Posterior cingulate gyrus (tissue), 11 donors: ENCODE measurements at regions not wholly inside any gene's neighbourhood (a gene's known extent, or its start where the extent isn't known, plus 50 kb on each side); places are given as distances from the start of the nearest gene placed in this dataset.
"Not testable (repeated sequence)": the region's sequence is repeated elsewhere in the genome, so short reads cannot be mapped to it uniquely, and the experiment has no call there.

Experiments
- DNase-seq, 10 donors: peaks; one replicate each; pipeline versions ENCODE4 v3.0.0 to v3.0.0-alpha.2; 2020 to 2021; ENCODE audit warnings: mixed read lengths in 3 of 10
- intact Hi-C: fragments of 100-400 bp; cut with DNase I; formaldehyde crosslinking; loops from one replicate; pipeline ENCODE4 v1.15.1; 2023

DNA sequence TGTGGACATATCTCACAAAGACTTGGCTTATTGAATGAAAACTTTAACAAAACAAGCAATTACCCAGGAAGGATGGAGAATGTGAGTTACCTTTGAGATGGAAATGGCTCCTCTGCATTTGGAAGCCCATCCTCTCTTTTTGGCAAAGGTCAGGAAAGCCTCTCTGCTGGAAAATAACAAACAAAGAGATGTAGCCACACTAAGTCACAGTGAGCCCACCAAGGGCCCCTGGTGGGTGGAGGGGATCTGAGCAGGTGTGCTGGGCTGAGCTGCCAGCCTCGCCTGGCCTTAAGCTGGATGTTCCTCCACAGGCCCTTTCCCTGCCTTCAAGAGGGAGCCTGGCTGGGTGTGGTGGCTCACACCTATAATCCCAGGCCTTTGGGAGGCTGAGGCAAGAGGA is 269.2 kb downstream of the HNRNPD start:
- no peak for DNase-seq
- intact Hi-C loops, result no loop called here

DNA sequence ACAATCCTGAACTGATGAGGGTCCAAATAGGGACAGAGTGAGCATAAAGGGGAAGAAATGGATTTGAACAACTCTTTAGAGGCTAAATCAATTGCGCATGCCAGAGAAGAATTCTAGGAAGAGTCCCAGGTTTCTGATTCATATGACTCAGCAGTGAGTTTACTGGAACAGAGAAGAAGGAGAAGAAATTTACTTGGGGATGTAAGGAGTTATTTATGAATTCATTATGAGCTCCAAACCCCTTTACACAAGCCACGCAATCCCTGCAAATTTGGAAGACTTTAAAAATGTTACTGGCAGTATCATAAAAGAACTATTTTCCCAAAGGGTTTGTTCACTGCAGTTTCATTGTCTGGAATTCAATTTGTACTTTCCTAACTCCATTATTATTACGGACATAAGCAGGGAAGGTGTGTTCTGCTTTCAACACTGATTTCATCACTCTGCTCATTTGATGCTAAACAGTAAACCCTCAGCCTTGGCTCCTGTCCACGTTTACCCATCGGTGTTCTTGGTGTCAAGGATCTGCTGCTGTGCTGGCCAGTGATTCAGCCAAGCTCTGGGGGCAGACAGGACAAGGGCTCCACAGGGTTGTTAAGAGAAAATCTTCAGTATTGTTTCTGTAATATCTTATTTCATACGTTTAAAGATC is 273.7 kb downstream of the HNRNPD start:
- intact Hi-C loops, result no loop called here
- DNase-seq, result no peak

DNA sequence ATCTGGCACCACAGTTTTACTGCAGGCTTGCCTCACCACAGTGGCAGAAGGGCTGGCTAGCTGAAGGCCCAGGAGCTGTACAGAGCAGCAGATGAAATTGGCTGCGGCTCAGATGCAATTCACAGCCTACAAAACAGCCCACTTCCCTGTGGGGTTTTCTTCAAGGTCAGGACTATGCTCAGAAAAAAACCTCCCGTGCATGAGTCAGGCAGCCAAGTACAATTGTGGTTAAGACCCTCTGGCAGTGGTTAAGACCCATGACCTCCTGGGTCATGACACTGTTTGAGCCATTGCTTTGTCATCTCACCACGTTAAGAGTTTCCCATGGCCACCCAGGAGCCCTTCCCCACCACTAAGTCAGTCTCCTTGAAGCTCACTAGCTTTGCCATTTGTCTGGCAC is 276.3 kb downstream of the HNRNPD start:
- peak in 1 of 10 donors; percentile 45 for DNase-seq
- intact Hi-C loops, result no loop called here

DNA sequence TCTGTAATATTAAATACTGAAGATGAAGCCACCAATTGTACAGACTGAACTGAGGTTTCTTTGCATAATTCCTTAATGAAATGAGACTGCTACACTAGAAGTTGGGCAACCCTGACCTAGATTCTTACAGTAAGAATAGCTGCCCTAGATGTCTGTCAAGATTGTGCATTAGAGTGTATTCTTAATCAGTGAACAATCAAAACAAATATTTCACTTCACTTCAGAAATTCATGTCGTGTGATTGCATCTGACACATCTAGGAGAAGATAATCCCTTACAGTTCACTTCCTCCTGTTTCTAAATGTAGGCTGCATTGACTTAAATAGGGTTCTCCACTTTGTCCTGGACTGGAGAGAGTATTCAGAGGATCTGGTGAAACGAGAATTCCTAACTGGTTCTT is 283.1 kb downstream of the HNRNPD start:
- intact Hi-C loops, result no loop called here
- no peak for DNase-seq

DNA sequence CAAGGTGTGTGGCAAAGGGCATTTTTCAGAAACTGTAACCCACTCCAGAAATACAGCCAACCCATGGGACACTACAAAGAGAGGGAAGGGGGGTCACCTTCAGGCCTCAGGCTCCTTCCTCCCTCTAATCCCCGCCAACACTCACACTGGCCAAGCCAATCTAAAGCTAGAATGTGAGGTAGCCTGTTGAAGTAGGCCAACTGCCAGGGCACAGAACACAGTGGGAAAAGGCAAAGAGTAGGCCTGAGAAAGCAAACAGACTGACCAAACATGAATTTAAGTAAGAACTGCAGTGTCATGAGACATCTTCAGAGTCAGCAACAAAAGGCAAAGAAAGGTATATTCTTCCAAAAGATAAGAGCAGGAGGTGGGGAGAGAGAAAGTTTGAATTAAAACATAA is 289.0 kb downstream of the HNRNPD start:
- DNase-seq, result peak in 1 of 10 donors; percentile 17
- intact Hi-C loops, result no loop called here

DNA sequence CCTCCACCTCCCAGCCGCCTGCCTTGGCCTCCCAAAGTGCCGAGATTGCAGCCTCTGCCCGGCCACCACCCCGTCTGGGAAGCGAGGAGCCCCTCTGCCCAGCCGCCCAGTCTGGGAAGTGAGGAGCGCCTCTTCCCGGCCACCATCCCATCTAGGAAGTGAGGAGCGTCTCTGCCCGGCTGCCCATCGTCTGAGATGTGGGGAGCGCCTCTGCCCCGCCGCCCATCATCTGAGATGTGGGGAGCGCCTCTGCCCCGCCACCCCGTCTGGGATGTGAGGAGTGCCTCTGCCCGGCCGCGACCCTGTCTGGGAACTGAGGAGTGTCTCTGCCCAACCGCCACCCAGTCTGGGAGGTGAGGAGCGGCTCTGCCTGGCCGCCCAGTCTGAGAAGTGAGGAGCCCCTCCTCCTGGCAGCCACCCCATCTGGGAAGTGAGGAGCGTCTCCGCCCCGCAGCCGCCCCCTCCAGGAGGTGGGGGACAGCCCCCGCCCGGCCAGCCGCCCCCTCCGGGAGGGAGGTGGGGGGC is 296.3 kb downstream of the HNRNPD start:
- intact Hi-C loops, result not testable (repeated sequence)

DNA sequence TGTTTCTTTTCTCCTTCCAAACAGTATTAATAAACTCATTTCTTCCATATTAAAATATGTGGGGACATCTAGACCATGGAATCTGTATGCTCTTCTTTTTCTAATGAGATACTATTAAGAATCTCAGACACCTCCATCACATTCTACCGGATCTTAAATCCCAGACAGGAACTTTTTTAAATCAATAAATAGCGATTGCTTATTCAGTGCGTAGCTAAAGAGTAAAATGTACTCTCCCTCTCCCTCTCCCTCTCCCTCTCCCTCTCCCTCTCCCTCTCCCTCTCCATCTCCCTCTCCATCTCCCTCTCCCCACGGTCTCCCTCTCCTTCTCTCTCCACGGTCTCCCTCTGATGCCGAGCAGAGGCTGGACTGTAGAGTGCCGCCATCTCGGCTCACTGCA is 297.0 kb downstream of the HNRNPD start:
- no peak for DNase-seq
- intact Hi-C loops, result no loop called here

More for the DNA sequence above, 296.3 kb downstream of the HNRNPD start:
- DNase-seq, result peak in 1 of 10 donors; percentile 73

DNA sequence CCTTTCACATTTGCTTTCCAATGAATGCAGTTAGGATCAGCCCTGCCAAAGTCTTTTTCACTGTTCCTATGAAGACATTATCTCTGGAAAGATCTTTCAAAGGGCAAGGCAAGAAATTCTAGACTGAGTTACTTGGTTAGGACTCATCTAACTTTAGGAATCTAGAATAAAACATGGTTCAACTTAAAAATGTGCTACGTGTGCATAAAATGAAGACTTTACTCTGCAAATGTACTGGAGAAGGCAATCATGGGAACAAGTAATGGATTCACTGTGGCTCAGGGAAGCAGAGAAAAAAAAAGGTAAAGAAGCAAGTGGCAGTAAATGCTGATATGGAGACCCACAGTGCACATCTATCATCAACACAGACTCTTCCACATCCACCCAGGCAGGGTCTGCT is 297.4 kb downstream of the HNRNPD start:
- DNase-seq, result no peak
- intact Hi-C loops, result no loop called here

DNA sequence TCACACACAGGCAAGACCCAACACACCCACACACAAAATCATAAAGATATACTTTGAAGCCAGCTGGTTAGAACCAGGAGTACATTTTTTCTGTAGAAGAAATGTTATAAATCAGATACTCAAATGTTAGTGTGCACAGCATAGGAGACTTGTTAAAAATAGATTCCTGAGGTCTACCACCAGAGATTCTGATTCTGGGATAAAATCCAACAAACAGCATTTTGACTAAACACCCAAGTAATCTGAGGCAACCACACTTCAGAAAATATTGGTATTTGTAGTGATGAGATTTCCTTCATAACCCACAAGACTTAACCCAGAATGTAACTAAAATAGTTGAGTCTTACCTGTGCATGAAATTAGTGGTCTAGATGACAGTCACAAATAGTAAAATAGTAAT is 301.8 kb downstream of the HNRNPD start:
- intact Hi-C loops, result no loop called here
- no peak for DNase-seq

DNA sequence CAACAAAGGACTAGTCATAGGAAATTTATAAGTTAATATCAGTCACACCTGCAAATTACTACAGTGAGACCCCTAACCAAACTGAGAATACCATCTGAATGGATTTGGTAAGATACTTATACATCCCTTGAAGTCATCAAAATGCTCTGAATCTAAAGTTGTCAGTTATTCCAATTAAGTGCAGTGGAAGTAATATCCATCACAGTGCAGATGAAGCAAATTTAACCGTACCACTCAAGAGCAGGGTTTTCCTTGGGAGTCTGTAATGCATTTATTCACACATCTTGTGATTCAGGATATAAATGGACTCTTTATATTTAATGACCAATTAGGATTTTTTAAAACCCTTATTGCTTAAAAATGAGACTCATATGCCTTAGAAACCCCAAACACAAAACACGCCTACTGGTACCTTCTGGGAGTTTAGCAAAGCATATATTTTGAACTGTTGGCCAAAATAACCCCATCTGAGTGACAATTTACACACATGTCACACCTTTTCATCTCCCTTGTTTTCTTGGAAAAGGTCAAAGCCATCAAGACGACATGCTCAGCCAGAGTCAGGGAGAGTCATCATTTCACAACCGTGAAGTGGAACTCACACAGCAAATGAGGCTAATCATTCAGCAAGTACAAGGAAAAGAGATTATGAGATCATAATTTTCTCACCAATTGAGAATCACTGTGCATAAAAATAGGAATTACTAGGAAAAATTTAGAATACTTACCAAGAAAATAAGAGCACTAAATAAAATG is 303.7 kb downstream of the HNRNPD start:
- intact Hi-C loops, result no loop called here
- no peak for DNase-seq

DNA sequence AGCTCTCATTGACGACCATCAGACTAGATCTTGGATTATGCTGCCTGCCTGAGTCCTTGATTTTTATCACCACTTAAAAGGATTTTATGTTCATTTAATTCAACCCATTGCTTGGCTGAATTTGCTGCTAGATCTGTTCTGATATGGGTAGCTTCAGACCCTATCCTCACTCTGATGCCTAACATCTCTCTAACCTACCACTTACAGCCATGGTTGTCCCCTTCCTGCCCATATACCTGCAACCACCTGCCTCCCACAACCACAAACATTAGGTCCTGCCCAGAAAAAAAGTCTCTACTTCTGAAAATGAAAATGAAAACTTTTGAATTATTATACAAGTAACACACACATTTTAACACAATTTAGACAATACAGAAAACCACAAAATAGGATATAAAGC is 310.8 kb downstream of the HNRNPD start:
- intact Hi-C loops, result no loop called here

DNA sequence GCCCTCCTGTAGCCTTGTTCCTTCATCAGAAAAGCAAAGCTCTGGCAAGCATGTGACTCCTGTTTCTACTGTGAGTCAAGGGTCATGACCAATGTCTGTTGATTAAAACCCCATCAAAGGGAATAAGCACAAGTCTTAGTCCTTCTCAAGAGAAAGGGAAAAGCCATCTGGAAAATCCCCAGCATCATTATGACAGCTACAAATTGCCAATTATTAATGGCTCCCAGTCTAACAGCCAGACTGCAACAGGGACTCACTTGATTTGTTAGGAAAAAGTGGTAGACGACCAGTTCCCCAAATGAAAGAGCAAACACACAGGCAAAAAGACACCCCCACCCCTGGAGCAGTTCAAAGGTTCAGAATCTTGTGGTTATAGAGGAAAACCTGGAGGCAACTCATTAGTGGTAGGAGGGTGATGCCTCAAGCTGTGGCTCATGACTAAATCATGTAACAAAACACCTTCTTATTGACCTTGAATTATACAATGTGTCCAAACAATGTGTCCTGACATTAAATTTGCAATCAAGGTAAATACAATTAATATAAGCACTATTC is 315.7 kb downstream of the HNRNPD start:
- no peak for DNase-seq
- intact Hi-C loops, result no loop called here

More for the DNA sequence above, 310.8 kb downstream of the HNRNPD start:
- no peak for DNase-seq

DNA sequence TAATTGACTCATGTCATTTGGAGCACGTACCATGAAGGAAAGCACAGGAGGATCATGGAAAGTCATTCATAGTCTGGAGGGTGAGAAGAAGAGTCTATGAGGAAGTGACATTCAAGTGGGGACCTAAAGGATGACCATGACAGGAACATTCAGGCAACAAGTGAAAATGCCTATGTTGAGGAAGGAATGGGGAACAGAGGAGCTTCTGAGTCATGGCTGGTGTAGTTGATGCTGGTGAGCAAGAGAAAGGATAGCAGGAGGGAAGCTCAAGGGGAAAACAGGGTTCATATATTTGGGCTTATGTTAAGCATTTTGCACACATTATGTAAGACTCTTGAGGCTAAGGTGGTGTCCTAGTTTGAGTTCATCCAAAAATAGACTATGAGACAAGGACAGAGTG is 318.6 kb downstream of the HNRNPD start:
- intact Hi-C loops, result no loop called here
- no peak for DNase-seq

DNA sequence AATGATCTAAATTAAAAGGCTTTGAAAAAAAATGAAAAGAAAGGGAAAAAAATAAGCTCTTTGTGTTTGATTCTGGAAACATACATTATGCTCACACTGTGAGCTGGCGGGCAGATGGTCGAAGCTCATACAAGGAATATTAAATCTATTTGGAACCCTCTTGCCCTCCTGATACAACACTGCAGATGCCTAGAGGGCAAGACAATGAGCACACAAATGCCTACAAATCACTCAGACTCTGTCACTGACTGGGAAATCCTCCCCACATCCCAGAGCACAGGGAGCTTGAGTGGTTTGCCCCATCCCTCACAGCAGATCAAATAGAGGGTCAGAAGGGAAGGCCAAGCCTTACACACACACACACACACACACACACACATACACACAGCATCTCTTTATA is 320.4 kb downstream of the HNRNPD start:
- intact Hi-C loops, result no loop called here
- DNase-seq, result no peak

DNA sequence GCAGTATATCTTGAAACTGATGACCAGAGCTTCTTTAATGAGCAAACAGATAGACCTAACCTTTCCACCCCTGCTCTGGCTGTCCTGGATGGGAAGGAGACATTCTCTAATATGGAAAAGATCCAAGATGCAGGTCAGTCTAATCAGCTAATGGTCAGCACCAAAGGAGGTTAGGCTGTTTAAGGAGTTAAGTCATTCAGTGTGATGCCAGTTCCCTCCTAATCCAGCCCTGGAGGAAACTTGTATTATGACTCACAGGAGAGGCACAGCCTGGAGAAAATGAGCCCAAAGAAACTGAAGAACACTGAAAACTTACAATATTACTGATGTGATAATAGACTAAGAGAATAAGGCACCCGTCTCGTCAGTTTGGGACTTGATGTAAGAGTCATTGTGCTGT is 323.0 kb downstream of the HNRNPD start:
- DNase-seq, result no peak
- intact Hi-C loops, result no loop called here

DNA sequence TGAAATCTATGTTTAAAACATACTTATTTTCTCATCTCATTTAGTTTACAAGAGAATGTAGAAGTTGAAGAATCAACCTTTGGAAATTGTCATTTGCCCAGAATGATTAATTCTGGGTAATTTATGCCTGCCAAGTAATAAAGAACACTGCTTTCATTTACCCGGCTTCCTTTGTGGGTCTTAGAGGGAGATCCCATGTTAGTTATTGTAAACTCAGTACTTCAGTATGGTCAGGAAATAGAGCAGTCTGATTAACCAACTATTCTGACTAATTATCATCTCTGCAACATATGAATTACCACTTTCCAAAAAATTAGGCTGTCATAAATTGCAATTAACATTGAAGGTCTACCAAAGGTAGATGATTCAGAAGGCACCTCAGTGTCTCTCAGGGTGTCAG is 324.5 kb downstream of the HNRNPD start:
- no peak for DNase-seq
- intact Hi-C loops, result no loop called here

DNA sequence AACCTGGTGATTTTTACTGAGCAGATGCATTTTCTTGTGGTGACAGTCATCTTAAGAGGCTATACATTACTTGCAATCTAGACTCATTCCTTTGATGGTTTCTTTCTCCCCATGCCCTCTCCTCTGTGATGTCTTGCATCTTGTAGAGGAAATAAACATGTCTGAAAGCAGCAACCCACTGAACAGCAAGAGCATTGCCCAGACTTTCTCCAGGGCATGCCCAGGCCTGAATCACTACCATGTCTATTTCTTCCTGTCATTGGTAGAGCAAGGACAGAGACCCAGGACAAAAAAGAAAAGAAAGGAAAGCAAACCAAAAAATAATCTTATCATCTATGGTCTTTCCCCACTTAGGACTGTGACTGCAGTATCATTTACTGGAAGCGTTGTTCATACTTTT is 326.1 kb downstream of the HNRNPD start:
- intact Hi-C loops, result no loop called here
- no peak for DNase-seq

DNA sequence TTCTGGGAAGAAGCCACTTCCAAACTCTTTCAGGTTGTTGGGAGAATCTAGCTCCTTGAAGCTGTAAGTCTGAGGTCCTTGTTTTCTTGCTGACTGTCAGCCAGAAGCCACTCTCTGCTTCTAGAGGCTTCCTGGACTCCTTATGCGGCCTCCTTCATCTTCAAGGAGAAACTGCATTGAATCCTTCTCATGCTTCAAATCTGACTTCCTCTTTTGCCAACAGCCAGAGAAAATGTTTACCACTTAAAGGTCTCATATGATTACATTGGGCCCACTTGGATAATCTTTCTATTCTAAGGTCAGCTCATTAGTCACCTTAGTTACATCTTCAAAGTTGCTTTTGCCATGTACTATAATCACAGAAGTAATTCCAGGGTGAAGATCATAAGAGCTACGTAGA is 327.0 kb downstream of the HNRNPD start:
- no peak for DNase-seq
- intact Hi-C loops, result no loop called here

DNA sequence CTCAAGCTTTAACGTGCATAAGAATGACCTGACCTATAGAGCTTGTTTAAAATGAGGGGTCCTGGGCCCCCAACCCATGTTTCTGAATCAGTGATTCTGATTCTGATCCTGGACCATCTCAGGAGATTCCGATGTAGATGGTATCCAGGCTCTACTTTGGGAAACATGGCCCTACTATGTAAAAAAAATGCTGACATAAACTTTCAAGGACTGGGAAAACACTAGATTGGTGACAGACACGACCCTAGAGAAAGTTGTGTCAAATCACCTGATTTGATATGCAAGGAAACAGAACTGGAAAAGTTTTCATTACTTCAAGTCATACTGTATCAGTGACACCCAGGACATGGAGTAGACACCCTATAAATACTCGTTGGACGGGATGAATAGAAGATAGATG is 328.5 kb downstream of the HNRNPD start:
- DNase-seq, result no peak
- intact Hi-C loops, result no loop called here

DNA sequence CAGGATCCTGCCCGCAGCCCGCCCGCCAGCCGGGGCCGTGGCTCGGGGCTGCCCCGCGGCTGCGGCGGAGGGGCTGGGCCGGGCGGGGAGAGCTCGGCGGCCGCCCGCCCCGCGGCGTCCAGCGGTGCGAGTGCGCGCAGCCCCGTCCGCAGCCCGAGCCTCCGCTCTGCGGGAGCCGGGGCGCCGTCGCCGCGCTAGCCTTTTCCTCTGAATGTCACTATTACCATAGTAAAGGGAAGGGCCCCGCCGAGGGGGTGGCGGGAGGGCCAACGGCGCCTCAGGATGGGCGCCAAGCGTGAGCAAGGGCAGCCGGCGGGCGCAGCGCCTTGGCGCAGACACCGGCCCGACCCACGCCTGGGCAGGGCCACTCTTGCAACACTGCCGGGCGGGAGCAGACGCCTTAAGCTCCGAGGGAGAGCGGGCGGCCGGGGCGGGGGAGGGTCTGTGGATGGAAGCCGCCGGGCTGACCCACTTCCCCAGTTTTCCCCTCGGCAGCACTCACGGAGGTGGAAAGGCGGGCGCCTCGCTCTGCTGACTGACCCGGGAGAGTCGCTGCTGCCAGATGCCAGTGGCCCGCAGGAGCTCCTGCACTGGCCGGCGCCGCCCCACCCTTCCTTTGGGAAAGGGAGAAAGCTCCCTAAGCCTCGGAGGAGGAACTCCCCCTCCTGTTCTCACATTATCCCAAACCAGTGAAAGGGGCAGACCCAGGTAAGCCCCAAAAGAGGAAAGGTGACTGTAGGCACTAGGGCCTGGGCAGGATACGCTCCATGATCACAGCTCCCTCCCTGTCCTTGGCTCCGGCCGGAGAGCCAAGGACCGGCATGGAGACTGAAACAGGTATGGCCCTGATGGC is 329.4 kb downstream of the HNRNPD start:
- intact Hi-C loops, result no loop called here
- peak; percentile 33 to 94 (median 64) for DNase-seq

DNA sequence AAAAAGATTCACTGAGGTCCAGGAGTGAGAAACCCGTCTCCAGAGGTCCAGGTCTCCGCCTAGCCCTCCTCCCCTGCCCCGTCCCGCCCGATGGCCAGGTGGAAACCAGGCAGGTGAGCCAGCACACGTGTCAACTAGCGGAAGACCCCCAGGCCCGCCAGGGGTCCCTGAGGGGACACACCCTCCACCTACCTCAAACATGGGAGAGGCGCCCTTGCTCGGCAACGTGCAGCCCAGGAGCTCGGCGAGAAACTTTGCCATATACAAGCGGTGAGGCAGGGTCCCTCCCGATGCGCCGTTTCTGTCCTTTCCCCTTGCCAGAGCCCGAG is 330.0 kb downstream of the HNRNPD start:
- intact Hi-C loops, result no loop called here
- DNase-seq, result peak in 4 of 10 donors; percentile 12 to 84 (median 74)
